ENCODE measurements at regions not wholly inside any gene's neighbourhood (a gene's known extent, or its start where the extent isn't known, plus 50 kb on each side); places are given as distances from the start of the nearest gene placed in this dataset.
A peak's percentile ranks its signal among the peaks of the same experiment; 100 is the strongest.

DNA sequence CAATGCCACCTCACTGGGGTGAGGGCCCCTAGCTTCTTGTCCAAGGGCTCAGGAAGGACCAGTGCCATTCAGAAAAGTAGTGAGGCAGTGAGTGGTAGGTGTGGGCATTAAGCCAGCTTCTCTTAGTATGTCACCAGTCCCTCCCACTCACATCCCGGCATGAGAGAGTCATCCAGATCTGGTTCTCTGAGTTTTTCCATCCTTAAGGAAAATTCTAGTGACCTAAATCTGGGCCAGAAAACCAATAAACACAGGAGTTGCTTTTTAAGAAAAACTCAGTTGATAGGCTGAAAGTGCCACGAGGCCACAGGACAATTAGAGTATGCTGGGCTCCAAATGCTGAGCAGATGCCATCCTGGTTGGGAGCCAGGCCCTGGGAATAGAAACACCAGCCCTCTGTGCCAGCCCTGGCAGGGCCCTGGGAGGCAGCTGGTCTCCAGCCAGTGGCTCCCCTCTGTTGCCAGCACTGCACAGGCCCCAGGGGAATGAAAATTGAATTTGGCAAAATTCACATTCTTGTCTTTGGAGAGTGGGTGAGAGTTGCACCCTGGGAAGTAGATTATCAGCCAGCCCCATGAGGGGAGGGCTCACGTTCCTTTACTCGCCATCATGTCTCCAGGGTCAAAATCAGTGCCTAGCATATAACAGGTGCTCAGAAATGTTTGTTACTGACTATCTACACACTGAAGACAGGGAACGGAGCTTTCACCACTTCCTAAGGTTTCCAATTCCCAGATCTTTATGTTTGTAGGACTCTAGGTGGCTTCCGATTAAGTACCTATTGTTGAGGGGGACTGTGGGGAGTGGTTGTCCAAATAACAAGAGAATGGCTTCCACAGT lies 52.8 kb downstream of the FAM43A start:
- no peak for DNase-seq

DNA sequence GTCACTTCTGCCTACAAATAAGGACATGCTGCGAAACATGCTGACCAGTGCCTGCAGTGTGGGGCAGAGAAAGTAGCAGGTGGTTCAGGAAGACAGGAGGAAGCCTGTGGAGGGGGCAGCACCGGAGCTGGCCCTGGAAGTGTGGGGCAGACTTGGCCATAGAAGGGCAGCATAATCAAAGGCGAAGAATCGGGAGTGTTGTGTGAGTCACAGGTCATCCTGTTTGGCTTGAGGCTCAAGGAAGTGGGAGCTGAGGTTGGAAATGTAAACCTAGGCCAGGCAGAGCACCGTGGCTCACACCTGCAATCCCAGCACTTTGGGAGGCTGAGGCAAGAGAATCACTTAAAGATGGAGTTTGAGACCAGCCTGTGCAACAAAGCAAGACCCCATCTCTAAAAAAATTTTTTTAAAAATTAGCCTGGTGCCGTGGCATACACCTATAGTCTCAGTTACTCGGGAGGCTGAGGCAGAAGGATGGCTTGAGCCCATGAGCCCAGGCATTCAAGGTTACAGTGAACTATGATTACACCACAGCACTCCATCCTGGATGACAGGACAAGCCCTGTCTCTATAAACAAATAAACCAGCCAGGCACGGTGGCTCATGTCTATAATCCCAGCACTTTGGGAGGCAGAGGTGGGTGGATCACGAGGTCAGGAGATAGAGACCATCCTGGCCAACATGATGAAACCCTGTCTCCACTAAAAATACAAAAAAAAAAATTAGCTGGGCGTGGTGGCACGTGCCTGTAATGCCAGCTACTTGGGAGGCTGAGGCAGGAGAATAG lies 54.0 kb downstream of the FAM43A start:
- no peak for DNase-seq

DNA sequence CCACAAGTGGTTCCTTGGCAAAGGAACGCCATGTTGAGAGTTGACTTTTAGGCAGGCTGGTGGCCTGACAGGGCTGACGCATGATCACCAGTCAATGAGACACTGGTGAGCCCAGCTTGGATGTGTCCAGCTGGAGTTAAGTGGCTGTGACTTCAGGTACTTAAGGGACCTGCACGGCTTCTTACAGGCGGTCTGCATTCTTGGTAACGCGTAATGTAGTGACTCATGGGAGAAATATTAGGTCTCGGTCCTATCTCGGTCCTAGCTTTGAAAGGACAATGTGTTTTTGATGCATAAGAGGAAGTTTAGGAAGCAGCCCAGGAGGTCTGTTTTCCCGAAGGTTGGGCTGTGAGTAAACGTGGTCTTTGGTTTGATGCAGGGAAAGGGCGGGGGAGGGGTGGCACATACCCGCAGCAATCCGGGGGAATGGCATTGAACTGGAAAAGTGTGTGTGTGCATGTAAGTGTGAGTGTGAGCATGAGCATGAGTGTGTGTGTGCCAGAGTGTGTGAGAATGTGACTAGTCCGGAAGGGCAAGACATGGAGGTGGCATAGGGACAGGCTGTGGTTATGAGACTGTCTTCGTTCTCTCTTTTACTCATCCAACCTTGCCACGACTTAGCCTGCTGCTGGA lies 55.3 kb downstream of the FAM43A start:
- DNase-seq = no peak

DNA sequence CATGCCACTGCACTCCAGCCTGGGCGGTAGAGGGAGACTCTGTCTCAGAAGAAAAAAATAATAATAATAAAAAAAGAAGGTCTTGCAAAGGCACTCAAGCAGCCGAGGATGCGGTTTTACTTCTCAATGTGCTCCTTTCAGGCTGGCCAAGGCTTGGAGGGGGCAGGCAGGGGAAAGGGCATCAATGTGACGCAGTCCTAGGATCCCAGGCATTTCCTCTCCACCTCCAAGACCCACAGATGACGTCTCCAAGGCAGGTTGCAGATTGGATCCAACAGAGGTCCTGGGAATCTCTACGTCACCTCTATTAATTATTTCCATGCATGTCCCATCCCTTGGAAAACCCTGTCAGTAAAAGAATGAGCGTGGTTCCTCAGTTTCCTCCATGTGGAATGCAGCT lies 56.2 kb downstream of the FAM43A start:
- DNase-seq = no peak

DNA sequence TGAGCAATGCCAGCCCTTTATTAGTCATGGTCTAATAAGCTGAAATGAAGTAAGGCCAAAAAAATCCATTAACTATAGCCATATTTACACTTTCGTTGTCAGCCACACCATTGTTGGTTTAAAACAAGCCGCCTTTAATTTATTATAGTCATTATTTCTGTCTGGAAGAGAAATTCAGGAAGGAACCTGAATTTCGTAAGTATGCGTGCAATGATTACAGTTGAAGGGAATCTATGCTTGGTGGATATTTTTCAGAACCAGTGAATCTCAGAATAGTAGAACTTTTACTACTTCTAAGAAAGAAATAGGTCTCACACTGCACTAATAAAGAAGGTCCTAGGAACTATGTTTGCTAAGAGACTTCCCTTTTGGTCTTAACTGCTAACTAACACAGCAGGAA lies 59.1 kb downstream of the FAM43A start:
- no peak for DNase-seq

DNA sequence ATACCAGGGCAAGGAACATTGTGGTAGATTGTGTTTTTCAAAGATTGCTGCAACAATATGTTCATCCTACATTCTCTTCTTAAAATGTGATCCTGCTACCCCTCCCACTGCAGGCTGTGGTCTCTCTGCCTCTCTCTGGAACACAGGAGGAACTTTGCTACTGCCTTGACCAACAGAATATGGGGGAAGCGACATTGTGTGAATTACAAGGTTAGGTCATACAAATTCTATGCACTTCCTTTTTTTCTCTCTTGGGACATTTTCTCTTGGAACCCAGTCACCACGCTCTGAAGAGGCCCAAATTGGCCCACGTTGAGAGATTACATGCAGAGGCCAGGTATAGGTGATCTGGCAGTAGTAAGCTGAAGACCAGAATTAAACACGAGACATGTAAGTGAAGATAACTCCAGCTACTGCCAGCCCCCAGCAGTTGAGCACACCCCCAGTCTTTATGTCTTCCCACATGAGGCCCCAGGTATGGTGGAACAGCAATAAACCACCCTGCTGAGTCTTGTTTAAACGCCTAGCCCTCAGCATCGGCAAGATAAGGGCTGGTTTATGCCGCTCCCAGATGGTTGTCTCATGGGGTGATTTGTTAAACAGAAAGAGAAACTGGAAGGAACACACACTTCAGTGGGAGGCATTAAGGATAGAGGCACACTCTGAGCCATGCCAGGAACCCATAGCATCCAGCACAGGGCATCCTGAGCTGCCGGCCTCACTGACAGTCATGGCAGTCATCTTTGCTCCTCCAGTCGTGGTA lies 59.9 kb downstream of the FAM43A start:
- DNase-seq = no peak

DNA sequence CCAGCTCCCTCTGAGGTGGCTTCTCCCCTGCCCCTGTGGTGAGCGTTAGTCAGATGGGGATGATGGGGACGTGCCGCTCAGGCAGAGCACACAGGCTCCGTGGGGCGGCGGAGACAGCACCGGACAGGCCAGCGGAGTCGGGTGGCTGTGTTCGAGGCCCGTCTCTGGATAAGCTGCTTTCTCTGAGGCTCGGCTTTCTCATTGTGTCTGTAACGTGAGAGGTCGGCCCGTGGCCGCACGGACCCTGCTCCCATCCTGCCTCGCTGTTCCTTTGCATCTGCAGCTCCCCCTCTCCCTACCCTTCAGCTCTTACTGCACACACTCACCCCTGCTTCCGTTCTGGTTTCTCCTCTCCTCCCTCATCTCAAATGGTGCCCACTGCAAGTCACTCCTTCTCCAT lies 62.5 kb downstream of the FAM43A start:
- DNase-seq = no peak

DNA sequence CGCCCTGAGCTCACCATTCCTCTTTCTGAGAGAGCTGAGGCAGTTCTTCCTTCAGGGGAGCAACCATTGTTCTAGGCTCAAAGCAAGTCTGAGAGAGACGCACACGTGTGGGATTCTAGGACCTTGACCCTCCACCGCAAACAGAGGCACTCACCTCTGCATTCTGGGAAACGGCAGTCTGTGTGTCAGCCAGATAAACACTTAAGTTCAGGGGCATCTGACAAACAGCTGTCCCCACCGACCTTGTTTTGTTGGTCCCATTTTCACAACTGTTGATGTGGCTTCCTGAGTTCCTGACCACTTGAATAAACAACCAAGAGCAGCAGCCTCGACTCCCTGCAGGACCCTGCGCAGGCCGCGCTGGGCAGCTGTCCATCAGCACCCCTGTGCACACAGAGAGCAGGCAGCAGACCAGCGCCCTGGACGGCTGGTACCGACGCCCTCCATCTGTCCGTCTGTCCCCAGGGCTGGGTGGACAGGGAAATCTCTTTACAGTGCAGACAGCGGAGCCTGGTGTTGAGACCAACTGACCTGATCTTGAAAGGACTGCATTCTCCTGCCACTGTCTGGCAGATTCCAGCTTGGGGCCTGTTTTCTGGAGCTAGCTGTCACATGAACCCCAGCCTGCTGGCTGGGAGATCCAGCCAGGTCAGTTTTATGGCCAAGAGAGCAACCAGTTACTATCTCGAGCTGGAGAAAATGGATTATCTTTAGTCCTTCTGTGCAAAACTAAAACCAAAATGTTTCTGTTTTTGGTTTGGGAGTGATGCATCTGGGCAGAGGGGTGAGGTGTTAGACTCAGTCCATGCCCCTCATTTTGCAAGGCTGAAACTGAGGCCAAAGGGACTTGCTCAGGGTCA lies 64.2 kb downstream of the FAM43A start:
- DNase-seq = no peak

DNA sequence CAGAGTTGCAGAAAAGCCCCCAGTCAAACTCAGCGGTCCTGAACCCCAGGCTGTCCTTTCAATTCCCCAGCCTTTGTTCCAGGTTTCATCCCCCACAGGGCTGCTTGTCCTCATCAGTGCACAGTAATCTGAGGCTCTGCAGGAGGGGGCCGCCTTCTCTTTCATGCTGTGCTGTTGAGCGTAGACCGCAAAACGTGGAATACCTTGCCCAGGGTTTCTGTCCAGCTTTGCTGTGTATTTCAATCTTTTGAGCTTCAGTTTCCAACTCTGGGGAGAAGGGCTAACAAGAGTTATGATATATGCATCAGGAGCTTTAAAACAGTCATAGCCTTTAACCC lies 64.8 kb downstream of the FAM43A start:
- DNase-seq = peak; percentile 46

DNA sequence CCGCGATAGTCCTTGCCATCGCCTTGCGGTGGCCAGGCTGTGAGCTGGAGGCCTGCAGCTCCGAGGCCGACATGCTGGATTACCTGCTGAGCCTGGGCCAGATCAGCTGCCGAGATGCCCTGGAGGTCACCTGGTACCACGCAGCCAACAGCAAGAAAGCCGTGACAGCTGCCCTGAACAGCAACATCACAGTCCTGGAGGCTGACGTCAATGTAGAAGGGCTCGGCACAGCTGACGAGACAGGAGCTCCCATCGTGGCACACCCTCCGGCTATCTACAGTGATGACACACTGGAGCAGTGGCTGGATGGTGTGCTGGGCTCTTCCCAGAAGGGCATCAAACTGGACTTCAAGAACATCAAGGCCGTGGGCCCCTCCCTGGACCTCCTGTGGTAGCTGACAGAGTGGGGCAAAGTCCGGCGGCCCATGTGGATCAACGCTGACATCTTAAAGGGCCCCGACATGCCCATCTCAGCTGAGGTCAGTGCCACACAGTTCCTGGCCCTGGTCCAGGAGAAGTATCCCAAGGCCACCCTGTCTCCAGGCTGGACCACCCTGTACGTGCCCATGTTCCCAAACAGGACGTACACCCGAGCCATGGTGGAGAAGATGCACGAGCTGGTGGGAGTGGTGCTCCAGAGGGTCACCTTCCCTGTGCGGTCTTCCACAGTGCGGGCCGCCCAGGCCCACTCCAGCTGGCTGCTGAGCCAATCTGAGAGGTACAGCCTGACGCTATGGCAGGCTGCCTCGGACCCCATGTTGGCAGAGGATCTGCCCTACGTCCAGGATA lies 70.2 kb downstream of the FAM43A start:
- DNase-seq = no peak

DNA sequence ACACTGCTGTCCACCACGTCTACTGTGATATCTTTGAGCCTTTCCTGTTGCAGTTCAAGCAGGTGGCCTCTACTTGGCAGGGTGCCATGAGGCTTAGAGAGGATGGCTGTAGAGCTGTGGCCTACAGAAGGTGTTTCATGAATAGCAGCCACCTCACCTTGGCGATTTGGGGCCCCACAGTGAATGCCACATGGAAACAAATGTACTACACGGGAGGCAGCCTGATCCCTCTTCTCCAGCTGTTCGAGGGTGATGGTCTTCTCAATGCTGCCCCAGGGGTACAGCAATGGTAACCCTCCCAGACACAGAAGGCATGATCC lies 70.7 kb downstream of the FAM43A start:
- no peak for DNase-seq

DNA sequence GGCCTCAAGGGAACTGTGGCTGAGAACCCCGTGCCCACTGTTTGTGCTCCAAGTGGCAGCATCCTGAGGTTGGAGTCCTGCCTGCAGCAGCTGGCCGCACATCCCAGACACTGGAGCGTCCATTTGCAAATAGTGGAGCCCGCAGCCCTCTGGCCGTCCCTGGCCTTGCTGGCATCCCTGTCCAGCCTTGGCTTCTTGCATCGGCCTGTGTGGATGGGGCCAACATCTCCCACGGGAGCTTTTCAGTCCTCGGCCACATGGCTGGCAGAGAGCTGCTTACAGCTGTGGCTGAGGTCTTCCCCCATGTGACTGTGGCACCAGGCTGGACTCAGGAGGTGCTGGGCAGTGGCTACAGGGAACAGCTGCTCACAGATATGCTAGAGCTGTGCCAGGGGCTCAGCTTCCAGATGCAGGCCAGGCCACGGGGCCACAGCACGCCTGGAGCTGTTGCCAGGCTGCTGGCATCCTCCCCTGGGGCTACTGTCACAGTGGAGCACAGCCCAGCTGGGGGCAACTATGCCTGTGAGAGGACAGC lies 71.2 kb downstream of the FAM43A start:
- no peak for DNase-seq

DNA sequence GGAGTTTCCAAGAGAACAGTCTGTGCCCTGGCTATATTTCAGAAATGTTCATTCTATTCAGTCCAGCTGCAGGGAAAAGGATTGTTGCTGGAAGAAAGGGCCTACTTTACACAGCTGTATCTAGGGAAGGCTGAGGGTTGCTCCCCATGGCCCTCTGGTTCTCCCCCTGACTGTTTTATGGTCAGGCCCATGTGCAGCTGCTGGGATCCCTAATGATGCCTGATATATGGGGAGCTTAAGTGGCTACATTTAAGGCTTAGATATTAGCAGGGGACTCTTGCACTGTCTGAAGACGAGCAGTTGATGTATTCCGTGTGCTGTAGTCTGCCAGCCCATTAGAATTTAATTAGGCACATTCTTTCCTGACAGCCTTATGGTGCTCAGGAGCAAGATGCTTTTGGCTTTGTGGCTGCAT lies 72.0 kb downstream of the FAM43A start:
- no peak for DNase-seq

DNA sequence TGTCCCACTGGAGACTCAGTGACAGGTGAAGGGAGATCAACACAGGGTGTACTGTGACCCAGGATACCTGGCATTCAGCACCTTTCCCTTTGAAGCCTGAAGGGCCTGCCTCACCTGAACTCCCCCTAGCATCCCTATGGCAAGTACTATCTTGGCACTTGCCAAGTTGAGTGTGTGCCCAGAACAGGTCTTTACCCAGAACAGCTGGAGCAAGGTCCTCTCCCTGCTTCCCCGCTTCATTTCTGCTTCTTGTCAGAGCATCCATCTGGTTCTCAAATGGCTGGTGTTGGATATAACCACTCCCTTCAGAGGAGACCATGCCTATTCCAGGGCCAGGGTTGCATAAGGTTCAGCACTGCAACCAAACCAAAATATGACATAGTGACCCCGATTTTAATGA lies 73.0 kb downstream of the FAM43A start:
- DNase-seq = no peak

DNA sequence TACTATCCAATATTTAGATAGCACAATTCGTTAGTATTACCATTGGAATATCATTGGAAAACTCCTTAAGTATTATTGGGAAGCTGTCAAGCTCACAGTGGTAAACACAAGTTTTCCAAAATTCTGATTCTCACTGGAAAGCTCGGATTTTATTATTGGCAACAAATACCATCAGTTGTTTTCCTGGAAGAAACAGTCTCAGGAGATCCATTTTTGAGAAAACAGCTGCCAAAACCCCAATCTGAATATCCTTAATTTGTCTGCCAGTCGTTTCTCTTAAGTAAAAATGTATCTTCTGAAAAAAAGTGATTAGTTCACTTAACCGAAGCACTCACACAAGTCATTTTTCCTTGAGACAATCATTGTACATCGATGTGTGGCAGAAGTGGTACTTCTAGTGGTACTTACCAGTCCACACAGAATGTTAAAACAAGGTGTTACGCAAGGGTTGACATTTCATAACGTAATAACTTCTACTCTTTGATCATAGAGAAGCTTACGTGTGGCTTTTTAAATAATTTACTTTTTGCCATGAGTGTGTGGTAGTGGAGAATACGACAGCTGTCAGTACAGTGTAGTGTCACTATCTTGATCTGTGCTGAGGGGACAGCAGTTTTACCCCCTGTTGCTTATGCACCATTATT lies 74.9 kb downstream of the FAM43A start:
- DNase-seq = no peak

DNA sequence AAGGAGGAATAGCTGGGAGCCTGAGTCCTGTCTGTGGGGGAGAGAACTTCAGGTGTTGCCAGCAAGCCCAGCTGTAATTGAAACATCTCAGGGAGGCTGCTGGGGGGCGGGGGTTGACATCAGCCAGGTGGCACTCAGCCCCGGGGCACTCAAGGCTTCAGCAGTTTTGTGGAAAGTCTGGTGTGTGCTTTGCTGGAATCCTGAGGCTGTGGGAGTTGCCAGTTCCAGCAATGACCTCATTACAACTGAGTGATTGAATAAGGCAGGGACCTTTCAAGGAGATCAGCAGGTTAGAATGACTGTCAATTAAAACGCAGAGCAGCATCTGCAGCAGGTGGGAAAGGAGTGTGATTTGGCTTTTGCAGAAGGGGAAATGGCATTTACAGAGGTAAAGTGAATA lies 75.7 kb downstream of the FAM43A start:
- peak; percentile 32 for DNase-seq

DNA sequence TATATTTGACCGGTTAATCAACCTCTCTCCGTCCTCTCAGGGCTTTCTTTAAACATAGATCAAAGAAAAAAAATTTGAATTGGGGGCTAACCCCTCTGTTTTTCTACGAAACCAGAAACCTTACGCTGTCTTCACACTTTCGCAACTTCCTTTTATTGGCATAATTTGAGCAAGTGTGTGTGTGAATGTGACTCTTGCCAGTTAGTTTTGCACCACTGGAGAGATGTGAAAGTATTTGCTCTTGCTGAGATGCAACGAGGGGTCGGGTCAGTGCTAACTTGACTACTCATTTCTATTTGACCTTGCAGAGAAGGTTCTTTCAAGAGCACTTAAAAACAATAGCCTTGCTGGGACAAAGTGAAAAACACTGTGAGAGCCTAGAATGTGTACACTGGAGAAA lies 81.2 kb downstream of the FAM43A start:
- no peak for DNase-seq

DNA sequence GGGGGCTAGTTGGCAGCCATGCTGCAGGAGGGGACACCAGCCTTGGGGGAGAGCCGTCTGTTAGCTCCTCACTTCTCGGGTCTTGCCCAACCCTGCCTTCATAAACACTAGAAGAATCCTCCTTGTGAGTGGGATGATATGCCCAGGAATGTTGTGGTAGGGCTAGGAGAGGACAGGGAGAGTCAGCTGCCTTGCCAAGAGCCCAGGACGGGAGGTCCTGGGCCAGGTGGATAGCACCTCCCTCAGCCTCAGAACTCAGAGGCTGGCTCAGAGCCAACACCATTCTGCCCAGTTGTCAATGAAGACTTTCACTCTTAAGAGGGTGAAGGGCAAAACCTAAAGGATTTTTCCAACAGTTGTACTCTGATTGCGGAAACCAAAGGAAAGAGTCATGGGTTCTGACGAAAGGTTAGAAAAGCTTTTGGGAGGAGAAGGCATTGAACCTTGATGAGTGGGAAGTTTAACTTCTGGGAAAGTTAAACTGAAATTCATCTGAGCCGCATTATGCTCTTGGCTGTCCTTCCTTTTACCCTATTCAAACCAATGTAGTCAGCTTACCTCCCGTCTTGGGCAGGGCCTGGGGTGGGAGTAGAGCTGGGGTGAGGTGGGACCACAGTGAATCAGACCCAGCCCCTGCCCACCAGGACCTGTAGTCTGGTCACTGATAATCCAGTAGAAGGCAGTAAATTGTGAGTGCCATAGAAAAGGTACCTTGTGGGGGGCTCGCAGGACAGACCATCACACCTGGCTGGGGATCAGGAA lies 81.9 kb downstream of the FAM43A start:
- no peak for DNase-seq

DNA sequence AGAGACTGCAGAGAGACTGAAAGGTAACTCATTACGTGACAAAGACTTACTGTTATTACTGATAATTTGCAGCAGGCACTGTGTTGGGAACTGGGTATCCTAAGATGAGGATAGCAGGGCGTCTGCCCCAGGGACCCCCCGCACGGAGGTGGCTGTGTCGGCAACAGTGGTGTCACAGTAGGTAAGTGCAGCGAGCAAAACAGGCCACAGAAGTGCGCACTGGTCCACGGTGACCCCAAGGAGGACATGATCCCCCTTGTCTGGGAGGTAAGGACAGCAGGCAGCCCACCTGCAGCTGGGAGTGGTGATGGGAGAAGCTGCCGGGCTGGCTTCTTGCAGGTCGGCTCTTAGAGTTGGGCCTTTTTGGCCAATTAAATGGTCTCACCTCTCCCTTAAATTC lies 82.9 kb downstream of the FAM43A start:
- DNase-seq = no peak

All from NCI-H2227 treated with DMSO at 0.1 percent for 48 hours (cell line).